K562 (cell line): ENCODE measurements at regions not wholly inside any gene's neighbourhood (a gene's known extent, or its start where the extent isn't known, plus 50 kb on each side); places are given as distances from the start of the nearest gene placed in this dataset.

Experiments
- ATAC-seq: fragments of 200-7000 bp; cut with Tn5 transposase; 3 replicates; pipeline ENCODE4 v1.9.1; 2020; ENCODE audit warnings: moderate library complexity
- BruUV-seq: library from RNA; stranded (reverse); fragments of 400-500 nt; replicated peaks from 2 replicates; lab custom pipeline; 2021; lab: Mats Ljungman, UMichigan
- CTCF ChIA-PET: fragments of 300-600 bp; formaldehyde crosslinking; extraction: SDS; loops from one replicate; lab custom pipeline; 2021; ENCODE audit warnings: low intra/inter-chr PET ratio; lab: Yijun Ruan, JAX
- POLR2A ChIA-PET: fragments of 300-600, 350-650 bp; sonication (Branson Sonifier 250); formaldehyde crosslinking; extraction: SDS; loops from one replicate; lab custom pipeline; 2021; ENCODE audit warnings: antibody characterized with exemption, inconsistent platforms; lab: Yijun Ruan, JAX
- DNase-seq, 4 experiments: peaks; one replicate each; pipeline versions ENCODE4 v3.0.0 to v3.0.0-alpha.2; 2011 to 2018; ENCODE audit warnings: low spot score in 3 of 4, mixed read lengths in 3 of 4; ENCODE audit errors: extremely low read depth in 1 of 4
- FAIRE-seq: peaks from 2 replicates; lab custom pipeline; 2011; peaks lifted over from hg19 to GRCh38; lab: Jason Lieb, UNC
- H2AFZ ChIP-seq: 2 replicates; pipeline ENCODE4 v1.6.0; 2011; ENCODE audit warnings: low read depth, low read length, control low read depth, inconsistent platforms
- H3K27ac ChIP-seq: fragments of 200-600 bp; 3 replicates; pipeline ENCODE4 v1.8.0; 2011; ENCODE audit warnings: low read depth, mild to moderate bottlenecking, control low read depth, inconsistent platforms, low read length, moderate library complexity, mixed read lengths; ENCODE audit errors: extremely low read depth
- H3K27me3 ChIP-seq, 2 experiments: fragments of 300-600 bp in 1 of 2; 2 replicates in 1 of 2; 3 replicates in 1 of 2; pipeline versions ENCODE4 v1.6.0 to v1.8.0; 2011; ENCODE audit warnings: inconsistent platforms in 2 of 2, low read length in 2 of 2, mild to moderate bottlenecking in 1 of 2, mixed read lengths in 1 of 2, moderate library complexity in 1 of 2; ENCODE audit not compliant: control insufficient read depth in 2 of 2, insufficient read depth in 2 of 2
- H3K36me3 ChIP-seq: fragments of 300-600 bp; 3 replicates; pipeline ENCODE4 v1.8.0; 2011; ENCODE audit warnings: mild to moderate bottlenecking, low read length, inconsistent platforms; ENCODE audit not compliant: control insufficient read depth, insufficient read depth
- H3K4me1 ChIP-seq, 2 experiments: fragments of 200-600 bp in 1 of 2; replicated peaks in 1 of 2; 2 replicates in 1 of 2; 3 replicates in 1 of 2; pipeline versions ENCODE4 v1.5.1 to v1.8.0; 2011; ENCODE audit warnings: inconsistent platforms in 2 of 2, low read length in 2 of 2, mild to moderate bottlenecking in 1 of 2, mixed read lengths in 1 of 2, moderate library complexity in 1 of 2; ENCODE audit not compliant: control insufficient read depth in 2 of 2, insufficient read depth in 2 of 2
- H3K4me2 ChIP-seq: 2 replicates; pipeline ENCODE4 v1.6.1; 2011; ENCODE audit warnings: low read length, control low read depth, inconsistent platforms, mixed read lengths; ENCODE audit not compliant: insufficient read depth
- H3K4me3 ChIP-seq: fragments of 200-600 bp; sonication (generic), shearing (Covaris generic); 2 replicates; pipeline ENCODE4 v1.5.1; 2016; ENCODE audit warnings: control low read depth, inconsistent platforms
- H3K79me2 ChIP-seq: fragments of 200-600 bp; 3 replicates; pipeline ENCODE4 v1.8.0; 2011; ENCODE audit warnings: low read length, inconsistent platforms; ENCODE audit not compliant: control insufficient read depth, insufficient read depth
- H3K9ac ChIP-seq, 2 experiments: 2 replicates each; pipeline versions ENCODE4 v1.6.0 to v1.6.1; 2011; ENCODE audit warnings: low read depth in 2 of 2, low read length in 2 of 2, control low read depth in 1 of 2, inconsistent platforms in 1 of 2, mild to moderate bottlenecking in 1 of 2, mixed read lengths in 1 of 2; ENCODE audit not compliant: insufficient read depth in 1 of 2
- H3K9me1 ChIP-seq: one replicate; pipeline ENCODE4 v1.6.0; 2011; ENCODE audit warnings: inconsistent platforms, mild to moderate bottlenecking, low read length, moderate library complexity; ENCODE audit not compliant: control insufficient read depth, insufficient read depth
- H3K9me3 ChIP-seq: replicated peaks from 2 replicates; pipeline ENCODE4 v1.5.1; 2011; ENCODE audit warnings: low read depth, low read length, inconsistent platforms; ENCODE audit not compliant: control insufficient read depth, insufficient read depth
- H4K20me1 ChIP-seq: replicated peaks from 2 replicates; pipeline ENCODE4 v1.6.1; 2011; ENCODE audit warnings: low read length, inconsistent platforms, mixed read lengths; ENCODE audit not compliant: control insufficient read depth, insufficient read depth
- ARID2 ChIP-seq: fragments of 450-650 bp; IDR thresholded peaks from 2 replicates; pipeline ENCODE4 v1.6.1; 2017; ENCODE audit warnings: antibody characterized with exemption, mild to moderate bottlenecking
- CREB5 ChIP-seq: fragments of 250-450 bp; sonication (Bioruptor Pico); IDR thresholded peaks from 2 replicates; pipeline ENCODE4 v1.5.0; 2020; ENCODE audit warnings: mild to moderate bottlenecking
- EHMT2 ChIP-seq: fragments of 450-650 bp; IDR thresholded peaks from 2 replicates; pipeline ENCODE4 v1.6.1; 2018; ENCODE audit warnings: antibody characterized with exemption
- FOXJ2 ChIP-seq: fragments of 200-800 bp; sonication (Bioruptor generic); IDR thresholded peaks from 2 replicates; pipeline ENCODE4 v1.6.1; 2016; ENCODE audit warnings: missing genetic modification characterization, missing compliant biosample characterization
- FOXP4 ChIP-seq: sonication (generic); formaldehyde crosslinking; IDR thresholded peaks from 2 replicates; pipeline ENCODE4 v1.8.0; 2022; ENCODE audit warnings: mild to moderate bottlenecking, missing genetic modification reagents, borderline replicate concordance
- TFAM ChIP-seq: fragments of 250-450 bp; sonication (Bioruptor Pico); conservative IDR thresholded peaks from 2 replicates; pipeline ENCODE4 v1.5.0; 2021; ENCODE audit warnings: mild to moderate bottlenecking, moderate library complexity
- ZNF197 ChIP-seq: fragments of 200-800 bp; sonication (Bioruptor generic); IDR thresholded peaks from 2 replicates; pipeline ENCODE4 v1.6.1; 2016; ENCODE audit warnings: low read depth, missing genetic modification characterization, missing compliant biosample characterization
- WGBS: fragments of 100-300 bp; shearing (Covaris generic); methylation state at CpG from one replicate; pipeline ENCODE4 v1.1.6; 2016; ENCODE audit warnings: low coverage, mixed read lengths; ENCODE audit not compliant: insufficient coverage; ENCODE audit errors: missing lambda C conversion rate; 5-methylcytosine and 5-hydroxymethylcytosine counted together
- in situ Hi-C: fragments of 300-500 bp; cut with MboI; formaldehyde crosslinking; loops from 4 replicates; pipeline ENCODE4 v1.15.0; 2018; ENCODE audit warnings: inconsistent platforms, mixed read lengths
- intact Hi-C: fragments of 100-400 bp; cut with micrococcal nuclease; formaldehyde crosslinking; loops from 2 replicates; pipeline ENCODE4 v1.14.2; 2022
- TF ChIP-seq, protein P1 (sequence below): IDR thresholded peaks from 2 replicates; pipeline ENCODE4 v1.6.1; 2012; ENCODE audit warnings: low read depth, low read length, improper control_type of control experiment, borderline replicate concordance

- ATAC-seq: no peak
- CTCF ChIA-PET: no interaction called here
- in situ Hi-C loops: no loop called here
- FAIRE-seq: no peak
- H3K27ac ChIP-seq: no peak overlapping the region
- 0% methylated on average over 4 of the region's 5 CpGs for WGBS
- BruUV-seq: no TSS peak
- no peaks in the 10 kb centered on the region for H3K9me3 ChIP-seq
- H3K4me2 ChIP-seq: no peak overlapping the region
- POLR2A ChIA-PET: interaction anchor here (1.0 to 1.4 kb wide), 3 partner anchors 11 to 20 kb away, joined by 3 to 6 read pairs (median 4); no protein-coding TSS in a partner anchor
- no peak overlapping the region for H2AFZ ChIP-seq
- TF ChIP-seq FOXJ2 (tag) (no peak), FOXP4 (CRISPR knock-in tag) (no peak), EHMT2 (no peak), TFAM (no peak), ZNF197 (CRISPR knock-in tag) (no peak), CREB5 (CRISPR knock-in tag) (no peak), ARID2 (no peak)
- TF ChIP-seq, protein P1, sequence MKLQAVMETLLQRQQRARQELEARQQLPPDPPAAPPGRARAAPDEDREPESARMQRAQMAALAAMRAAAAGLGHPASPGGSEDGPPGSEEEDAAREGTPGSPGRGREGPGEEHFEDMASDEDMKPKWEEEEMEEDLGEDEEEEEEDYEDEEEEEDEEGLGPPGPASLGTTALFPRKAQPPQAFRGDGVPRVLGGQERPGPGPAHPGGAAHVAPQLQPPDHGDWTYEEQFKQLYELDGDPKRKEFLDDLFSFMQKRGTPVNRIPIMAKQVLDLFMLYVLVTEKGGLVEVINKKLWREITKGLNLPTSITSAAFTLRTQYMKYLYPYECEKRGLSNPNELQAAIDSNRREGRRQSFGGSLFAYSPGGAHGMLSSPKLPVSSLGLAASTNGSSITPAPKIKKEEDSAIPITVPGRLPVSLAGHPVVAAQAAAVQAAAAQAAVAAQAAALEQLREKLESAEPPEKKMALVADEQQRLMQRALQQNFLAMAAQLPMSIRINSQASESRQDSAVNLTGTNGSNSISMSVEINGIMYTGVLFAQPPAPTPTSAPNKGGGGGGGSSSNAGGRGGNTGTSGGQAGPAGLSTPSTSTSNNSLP: no peak
- no peaks in the 10 kb centered on the region for H3K9me1 ChIP-seq
- intact Hi-C loops: no loop called here
- no peaks in the 10 kb centered on the region for H3K79me2 ChIP-seq
- H3K27me3 ChIP-seq: peaks cover 8 to 47% of the 10 kb centered on the region in 2 experiments; a peak in 3 of 5 replicates
- no peak overlapping the region for H3K4me3 ChIP-seq
- no peaks in the 10 kb centered on the region for H3K4me1 ChIP-seq
- peak overlapping the region in 1 of 2 experiments; percentile 54; a peak in 1 of 4 replicates for H3K9ac ChIP-seq
- DNase-seq: no peak
- peaks cover 8% of the 10 kb centered on the region for H4K20me1 ChIP-seq
- no peaks in the 10 kb centered on the region for H3K36me3 ChIP-seq
Measured at GRCh38 chr5:141785711-141786110, 92.5 kb downstream of the PCDH1 start.
